CD8-positive, alpha-beta memory T cell (primary cell): ENCODE measurements at regions not wholly inside any gene's neighbourhood (a gene's known extent, or its start where the extent isn't known, plus 50 kb on each side); places are given as distances from the start of the nearest gene placed in this dataset.

Source experiments
- CTCF ChIA-PET: fragments of 350-600 bp; sonication (Branson Sonifier 250); formaldehyde crosslinking; loops from one replicate; lab custom pipeline; 2021; ENCODE audit warnings: antibody characterized with exemption; lab: Charles Lee
- POLR2A ChIA-PET: fragments of 350-600 bp; sonication (Branson Sonifier 250); formaldehyde crosslinking; loops from one replicate; lab custom pipeline; 2021; ENCODE audit warnings: antibody characterized with exemption; lab: Charles Lee
- DNase-seq, 5 donors: peaks; one replicate each; pipeline versions ENCODE4 v3.0.0 to v3.0.0-alpha.2; 2020 to 2022; ENCODE audit warnings: mixed read lengths in 1 of 5
- H3K27ac ChIP-seq: one replicate; pipeline ENCODE4 v1.7.0; 2013; ENCODE audit warnings: low read depth, mild to moderate bottlenecking, low read length, moderate library complexity
- H3K27me3 ChIP-seq: 2 replicates; pipeline ENCODE4 v1.7.0; 2013; ENCODE audit warnings: low read length, mild to moderate bottlenecking; ENCODE audit not compliant: insufficient read depth, poor library complexity, severe bottlenecking
- H3K36me3 ChIP-seq: 2 replicates; pipeline ENCODE4 v1.7.0; 2013; ENCODE audit warnings: mild to moderate bottlenecking, low read length, moderate library complexity; ENCODE audit not compliant: insufficient read depth
- H3K4me1 ChIP-seq: 2 replicates; pipeline ENCODE4 v1.7.0; 2013; ENCODE audit warnings: mild to moderate bottlenecking, low read length, moderate library complexity; ENCODE audit not compliant: insufficient read depth
- H3K4me3 ChIP-seq: 2 replicates; pipeline ENCODE4 v1.7.0; 2013; ENCODE audit warnings: mild to moderate bottlenecking, low read length
- H3K9me3 ChIP-seq: 2 replicates; pipeline ENCODE4 v1.7.0; 2013; ENCODE audit warnings: mild to moderate bottlenecking, low read length
- H3K27ac Mint-ChIP-seq, 8 donors: one replicate each; pipeline ENCODE4 v1.8.0; 2020 to 2021; ENCODE audit warnings: mixed read lengths in 8 of 8, mild to moderate bottlenecking in 6 of 8, inconsistent platforms in 3 of 8, moderate library complexity in 3 of 8
- H3K27me3 Mint-ChIP-seq, 2 donors: one replicate each; pipeline ENCODE4 v1.8.0; 2020 to 2021; ENCODE audit warnings: mixed read lengths in 2 of 2, mild to moderate bottlenecking in 1 of 2, moderate library complexity in 1 of 2
- H3K36me3 Mint-ChIP-seq, 3 donors: one replicate each; pipeline ENCODE4 v1.8.0; 2020 to 2021; ENCODE audit warnings: mixed read lengths in 3 of 3, inconsistent platforms in 1 of 3, mild to moderate bottlenecking in 1 of 3
- H3K4me1 Mint-ChIP-seq, 3 donors: one replicate each; pipeline ENCODE4 v1.8.0; 2020 to 2021; ENCODE audit warnings: mixed read lengths in 3 of 3, inconsistent platforms in 1 of 3, mild to moderate bottlenecking in 1 of 3
- H3K4me3 Mint-ChIP-seq, 7 donors: one replicate each; pipeline ENCODE4 v1.8.0; 2020 to 2021; ENCODE audit warnings: mixed read lengths in 7 of 7, mild to moderate bottlenecking in 6 of 7, moderate library complexity in 4 of 7, inconsistent platforms in 2 of 7
- H3K9me3 Mint-ChIP-seq, 5 donors: one replicate each; pipeline ENCODE4 v1.8.0; 2020 to 2022; ENCODE audit warnings: mixed read lengths in 5 of 5, mild to moderate bottlenecking in 3 of 5, moderate library complexity in 2 of 5, inconsistent platforms in 1 of 5

DNA sequence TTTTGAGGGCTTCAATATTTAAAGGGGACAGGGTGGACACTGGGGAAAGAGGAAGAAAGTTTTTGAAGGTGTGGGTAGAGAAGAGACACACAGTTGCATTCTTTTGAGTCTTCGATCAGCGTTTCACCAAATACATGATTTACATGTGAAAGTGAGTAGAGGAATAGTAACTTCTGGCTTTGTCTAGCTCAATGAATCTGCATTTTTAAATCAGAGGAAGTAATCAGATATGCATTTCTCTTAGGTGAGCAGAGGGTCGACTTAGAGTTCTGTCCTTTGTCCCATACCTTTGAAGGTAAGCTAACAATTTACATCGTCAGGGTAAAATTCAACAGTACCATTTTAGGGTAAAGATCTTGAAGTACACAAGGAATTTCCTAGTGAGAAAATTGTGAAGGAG, 406.4 kb upstream of the ZNF462 start:
- Mint-ChIP-seq H3K36me3 (no peaks in the 10 kb centered on the region), H3K27me3 (no peaks in the 10 kb centered on the region), H3K4me1 (no peaks in the 10 kb centered on the region), H3K4me3 (no peak overlapping the region), H3K9me3 (peaks cover 2 to 15% (median 11%) of the 10 kb centered on the region in 5 donors), H3K27ac (no peak overlapping the region)
- H3K4me3 ChIP-seq, result no peak overlapping the region
- no peaks in the 10 kb centered on the region for H3K27me3 ChIP-seq
- DNase-seq, result no peak
- CTCF ChIA-PET, result no interaction called here
- POLR2A ChIA-PET, result no interaction called here
- no peaks in the 10 kb centered on the region for H3K4me1 ChIP-seq
- no peaks in the 10 kb centered on the region for H3K9me3 ChIP-seq
- no peaks in the 10 kb centered on the region for H3K36me3 ChIP-seq
- H3K27ac ChIP-seq, result no peak overlapping the region

GRCh38 chr9:106467113-106467864, 395.7 kb upstream of the ZNF462 start:
- H3K4me3 Mint-ChIP-seq, result no peak overlapping the region
- POLR2A ChIA-PET, result no interaction called here

DNA sequence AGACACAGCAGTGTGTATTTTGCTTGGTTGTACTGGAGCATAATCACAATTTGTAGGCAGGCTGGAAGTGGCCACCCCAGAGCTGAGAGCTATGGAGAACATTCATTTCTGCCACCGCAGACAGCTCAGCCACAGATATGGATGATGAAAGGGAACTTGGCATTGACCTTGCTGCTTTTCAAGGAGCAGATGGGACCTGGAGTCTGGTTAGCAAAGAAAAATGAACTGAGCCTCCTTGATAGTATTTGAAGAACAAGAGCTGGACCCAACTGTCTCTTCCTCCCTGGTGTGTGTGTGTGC, 395.2 kb upstream of the ZNF462 start:
- no peak overlapping the region for H3K27ac Mint-ChIP-seq
- Histone ChIP-seq H3K27ac (no peak overlapping the region), H3K27me3 (no peaks in the 10 kb centered on the region), H3K9me3 (no peaks in the 10 kb centered on the region), H3K36me3 (no peaks in the 10 kb centered on the region), H3K4me3 (no peak overlapping the region), H3K4me1 (no peaks in the 10 kb centered on the region)
- H3K9me3 Mint-ChIP-seq, result peaks cover 0 to 12% (median 9%) of the 10 kb centered on the region in 5 donors
- H3K4me1 Mint-ChIP-seq, result no peaks in the 10 kb centered on the region
- ChIA-PET POLR2A (no interaction called here), CTCF (no interaction called here)
- no peak overlapping the region for H3K4me3 Mint-ChIP-seq
- no peaks in the 10 kb centered on the region for H3K36me3 Mint-ChIP-seq
- H3K27me3 Mint-ChIP-seq, result peaks cover 0 to 2% of the 10 kb centered on the region in 2 donors
- DNase-seq, result no peak

More at GRCh38 chr9:106467113-106467864, 395.7 kb upstream of the ZNF462 start:
- Mint-ChIP-seq H3K36me3 (no peaks in the 10 kb centered on the region), H3K9me3 (peaks cover under 1 to 11% (median 9%) of the 10 kb centered on the region in 5 donors), H3K27ac (no peak overlapping the region), H3K4me1 (no peaks in the 10 kb centered on the region), H3K27me3 (peaks cover 0 to 2% of the 10 kb centered on the region in 2 donors)
- DNase-seq, result no peak
- CTCF ChIA-PET, result no interaction called here
- Histone ChIP-seq H3K27ac (no peak overlapping the region), H3K27me3 (no peaks in the 10 kb centered on the region), H3K4me1 (no peaks in the 10 kb centered on the region), H3K9me3 (no peaks in the 10 kb centered on the region), H3K4me3 (no peak overlapping the region), H3K36me3 (no peaks in the 10 kb centered on the region)

DNA sequence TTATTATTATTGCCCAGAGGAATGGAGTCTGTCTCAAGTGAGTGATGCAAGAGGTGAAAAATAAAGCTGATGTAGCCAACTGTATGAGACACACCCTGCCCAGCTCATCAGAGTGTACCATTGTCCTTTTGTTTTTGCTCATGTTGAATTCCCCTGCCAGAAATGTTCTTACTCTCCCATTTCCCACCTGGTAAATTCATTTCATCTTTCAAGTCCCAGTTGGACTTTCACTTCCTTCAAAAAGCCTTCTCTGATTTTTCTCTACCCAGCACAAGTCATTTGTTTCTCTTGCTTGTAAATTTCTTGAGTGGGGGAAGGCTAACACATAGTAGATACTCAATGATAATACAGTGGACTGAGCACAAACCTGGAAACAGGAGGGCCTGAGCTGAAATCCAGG, 394.5 kb upstream of the ZNF462 start:
- H3K9me3 Mint-ChIP-seq, result peaks cover 0 to 12% (median 9%) of the 10 kb centered on the region in 5 donors
- Histone ChIP-seq H3K4me3 (no peak overlapping the region), H3K9me3 (no peaks in the 10 kb centered on the region), H3K27me3 (no peaks in the 10 kb centered on the region), H3K36me3 (no peaks in the 10 kb centered on the region), H3K4me1 (no peaks in the 10 kb centered on the region), H3K27ac (no peak overlapping the region)
- no peak overlapping the region for H3K4me3 Mint-ChIP-seq
- H3K36me3 Mint-ChIP-seq, result no peaks in the 10 kb centered on the region
- H3K27me3 Mint-ChIP-seq, result peaks cover 0 to 2% of the 10 kb centered on the region in 2 donors
- CTCF ChIA-PET, result no interaction called here
- H3K4me1 Mint-ChIP-seq, result no peaks in the 10 kb centered on the region
- no peak overlapping the region for H3K27ac Mint-ChIP-seq
- POLR2A ChIA-PET, result no interaction called here
- DNase-seq, result no peak

DNA sequence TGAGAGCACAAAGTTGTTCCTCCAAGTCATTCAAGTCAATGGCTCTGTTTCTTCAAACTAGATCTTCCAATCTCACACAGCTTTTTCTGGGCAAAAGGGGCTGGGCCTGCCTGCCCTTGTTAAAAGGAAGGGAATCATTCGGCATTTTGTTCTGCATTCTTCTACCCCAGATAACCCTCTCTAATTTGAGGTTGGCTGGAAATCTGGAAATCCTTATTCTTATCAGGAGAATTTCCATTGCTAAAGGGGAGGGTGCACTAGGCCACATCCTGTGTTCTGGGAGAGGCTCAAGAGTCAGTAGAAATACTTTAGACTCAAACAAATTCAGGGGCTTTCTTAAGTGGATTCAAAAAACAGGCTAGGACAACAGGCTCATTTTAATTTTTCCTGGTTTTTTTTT, 384.7 kb upstream of the ZNF462 start:
- Histone ChIP-seq H3K4me3 (no peak overlapping the region), H3K4me1 (no peaks in the 10 kb centered on the region), H3K27ac (no peak overlapping the region), H3K36me3 (no peaks in the 10 kb centered on the region), H3K9me3 (no peaks in the 10 kb centered on the region), H3K27me3 (no peaks in the 10 kb centered on the region)
- H3K36me3 Mint-ChIP-seq, result no peaks in the 10 kb centered on the region
- no peaks in the 10 kb centered on the region for H3K4me1 Mint-ChIP-seq
- H3K4me3 Mint-ChIP-seq, result no peak overlapping the region
- CTCF ChIA-PET, result no interaction called here
- H3K27me3 Mint-ChIP-seq, result no peaks in the 10 kb centered on the region
- no peak for DNase-seq
- H3K27ac Mint-ChIP-seq, result no peak overlapping the region
- POLR2A ChIA-PET, result no interaction called here
- peaks cover 3 to 20% (median 10%) of the 10 kb centered on the region in 5 donors for H3K9me3 Mint-ChIP-seq

DNA sequence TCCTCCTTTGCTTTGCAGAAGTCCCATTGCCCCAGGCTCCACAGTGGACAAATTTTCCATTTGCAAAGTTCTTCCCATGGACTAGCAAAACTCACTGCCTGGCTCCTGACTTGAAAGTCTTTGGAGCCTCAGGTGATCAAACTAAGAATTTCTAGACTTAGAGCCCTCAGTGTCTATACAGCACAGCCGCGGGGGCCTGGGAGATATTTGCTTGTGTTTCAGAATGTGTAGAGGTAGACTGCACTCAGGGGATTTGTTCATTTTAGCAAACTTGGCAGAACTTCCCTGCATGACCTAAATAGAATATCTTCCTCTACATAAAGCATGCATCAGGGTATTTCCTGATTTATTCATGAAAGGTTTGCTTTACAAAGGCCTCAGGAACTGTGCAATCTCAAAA, 384.2 kb upstream of the ZNF462 start:
- CTCF ChIA-PET, result no interaction called here
- Histone ChIP-seq H3K36me3 (no peaks in the 10 kb centered on the region), H3K27ac (no peak overlapping the region), H3K27me3 (no peaks in the 10 kb centered on the region), H3K4me1 (no peaks in the 10 kb centered on the region), H3K4me3 (no peak overlapping the region), H3K9me3 (no peaks in the 10 kb centered on the region)
- Mint-ChIP-seq H3K9me3 (peaks cover 3 to 20% (median 7%) of the 10 kb centered on the region in 5 donors), H3K4me1 (no peaks in the 10 kb centered on the region), H3K4me3 (no peak overlapping the region), H3K36me3 (no peaks in the 10 kb centered on the region), H3K27ac (no peak overlapping the region), H3K27me3 (no peaks in the 10 kb centered on the region)
- DNase-seq, result no peak
- POLR2A ChIA-PET, result no interaction called here

DNA sequence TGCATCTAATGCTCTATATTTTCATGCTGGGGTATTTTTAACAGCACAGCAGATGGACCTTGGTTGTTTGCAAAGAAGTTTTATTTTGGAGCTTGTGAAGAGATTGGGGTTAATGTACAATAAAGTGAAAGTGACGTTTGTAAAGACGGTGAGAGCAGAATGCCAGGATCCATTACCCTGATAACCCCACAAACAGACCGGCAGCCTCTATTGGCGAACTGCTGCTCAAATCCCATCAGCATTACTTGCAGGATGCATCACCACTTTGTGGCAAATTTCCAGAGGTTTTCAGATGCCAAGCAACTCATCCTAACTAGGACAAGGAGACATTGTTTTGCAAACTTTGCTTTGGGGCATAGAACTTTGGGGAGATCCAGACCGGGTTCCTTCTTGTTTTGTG, 383.3 kb upstream of the ZNF462 start:
- POLR2A ChIA-PET, result no interaction called here
- Mint-ChIP-seq H3K4me1 (no peaks in the 10 kb centered on the region), H3K4me3 (no peak overlapping the region), H3K9me3 (peaks cover 0 to 13% (median 5%) of the 10 kb centered on the region in 5 donors), H3K27me3 (no peaks in the 10 kb centered on the region), H3K36me3 (no peaks in the 10 kb centered on the region), H3K27ac (no peak overlapping the region)
- no peak overlapping the region for H3K27ac ChIP-seq
- no peaks in the 10 kb centered on the region for H3K4me1 ChIP-seq
- no peaks in the 10 kb centered on the region for H3K36me3 ChIP-seq
- CTCF ChIA-PET, result no interaction called here
- no peaks in the 10 kb centered on the region for H3K27me3 ChIP-seq
- H3K9me3 ChIP-seq, result no peaks in the 10 kb centered on the region
- DNase-seq, result no peak
- H3K4me3 ChIP-seq, result no peak overlapping the region

DNA sequence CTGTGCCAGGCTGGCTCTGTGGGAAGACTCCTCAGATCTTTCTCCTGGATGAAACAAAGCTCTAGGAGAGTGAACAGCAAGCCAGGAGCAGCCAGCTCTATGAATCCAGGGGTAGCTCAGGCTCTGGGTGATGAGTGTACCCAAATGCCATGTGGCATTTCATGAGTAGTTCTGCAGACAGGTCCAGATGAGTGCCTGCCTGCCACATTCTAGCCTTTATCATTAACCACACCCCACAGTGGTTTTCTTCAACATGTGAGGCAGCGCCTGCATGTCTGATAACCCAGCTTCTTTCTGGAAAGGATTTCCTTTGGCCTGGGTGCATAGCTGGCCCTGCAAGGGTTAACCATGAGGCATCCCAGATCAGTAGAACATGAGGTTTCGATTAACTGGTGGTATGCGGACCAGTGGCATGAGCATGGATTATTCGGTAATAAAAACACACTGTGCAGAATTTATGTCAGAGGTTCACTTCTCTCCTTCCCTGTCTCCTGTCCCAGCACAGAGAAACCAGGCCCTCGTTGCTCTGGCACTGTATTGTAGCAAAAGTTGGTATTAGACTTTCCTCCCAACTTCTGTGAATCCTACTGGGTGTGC, 381.9 kb upstream of the ZNF462 start:
- H3K27me3 Mint-ChIP-seq, result peaks cover 0 to 3% of the 10 kb centered on the region in 2 donors

More for the DNA sequence above, 381.9 kb upstream of the ZNF462 start:
- DNase-seq, result no peak
- Mint-ChIP-seq H3K4me3 (no peak overlapping the region), H3K36me3 (no peaks in the 10 kb centered on the region), H3K4me1 (no peaks in the 10 kb centered on the region), H3K27ac (no peak overlapping the region), H3K9me3 (peaks cover 0 to 10% (median 6%) of the 10 kb centered on the region in 5 donors)
- POLR2A ChIA-PET, result no interaction called here
- Histone ChIP-seq H3K27me3 (no peaks in the 10 kb centered on the region), H3K27ac (no peak overlapping the region), H3K4me3 (no peak overlapping the region), H3K9me3 (no peaks in the 10 kb centered on the region), H3K4me1 (no peaks in the 10 kb centered on the region), H3K36me3 (no peaks in the 10 kb centered on the region)
- CTCF ChIA-PET, result no interaction called here
